Stimulated activated CD8-positive, alpha-beta memory T cell treated with anti-CD3 and anti-CD28 coated beads, Interleukin-4, amount 100 ng/mL, for 4 hours (primary cell): ENCODE measurements at regions not wholly inside any gene's neighbourhood (a gene's known extent, or its start where the extent isn't known, plus 50 kb on each side); places are given as distances from the start of the nearest gene placed in this dataset.
"Not testable (repeated sequence)": the region's sequence is repeated elsewhere in the genome, so short reads cannot be mapped to it uniquely, and the experiment has no call there.

ENCODE experiments used
- DNase-seq, 2 donors: peaks; one replicate each; pipeline ENCODE4 v3.0.0-alpha.2; 2020; ENCODE audit warnings: low read depth in 2 of 2, low spot score in 1 of 2

DNA sequence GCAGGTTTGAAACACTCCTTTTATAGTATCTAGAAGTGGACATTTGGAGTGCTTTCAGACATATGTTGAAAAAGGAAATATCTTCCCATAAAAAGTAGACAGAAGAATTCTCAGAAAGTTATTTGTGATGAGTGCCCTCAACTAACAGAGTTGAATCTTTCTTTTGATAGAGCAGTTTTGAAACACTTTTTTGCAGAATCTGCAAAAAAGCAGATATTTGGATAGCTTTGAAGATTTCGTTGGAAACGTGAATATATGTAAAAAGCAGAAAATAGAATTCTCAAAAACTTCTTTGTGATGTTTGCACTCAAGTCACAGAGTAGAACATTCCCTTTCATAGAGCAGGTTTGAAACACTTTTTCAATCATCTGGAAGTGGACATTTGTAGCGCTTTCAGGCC is 676.4 kb upstream of the ZNF337 start:
- DNase-seq: not testable (repeated sequence)

DNA sequence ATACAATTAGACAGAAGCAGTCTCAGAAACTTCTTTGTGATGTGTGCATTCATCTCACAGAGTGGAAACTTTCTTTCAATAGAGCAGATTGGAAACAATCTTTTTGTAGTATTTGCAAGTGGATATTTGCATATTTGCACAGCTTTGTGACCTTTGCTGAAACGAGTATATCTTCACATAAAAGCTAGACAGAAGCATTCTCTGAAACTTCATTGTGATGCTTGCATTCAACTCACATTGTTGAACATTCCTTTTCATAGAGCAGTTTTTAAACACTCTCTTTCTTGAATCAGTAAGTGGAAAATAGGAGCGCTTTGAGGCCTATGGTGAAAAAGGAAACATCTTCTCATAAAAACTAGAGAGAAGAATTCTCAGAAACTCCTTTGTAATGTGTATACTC is 657.9 kb upstream of the ZNF337 start:
- no peak for DNase-seq

DNA sequence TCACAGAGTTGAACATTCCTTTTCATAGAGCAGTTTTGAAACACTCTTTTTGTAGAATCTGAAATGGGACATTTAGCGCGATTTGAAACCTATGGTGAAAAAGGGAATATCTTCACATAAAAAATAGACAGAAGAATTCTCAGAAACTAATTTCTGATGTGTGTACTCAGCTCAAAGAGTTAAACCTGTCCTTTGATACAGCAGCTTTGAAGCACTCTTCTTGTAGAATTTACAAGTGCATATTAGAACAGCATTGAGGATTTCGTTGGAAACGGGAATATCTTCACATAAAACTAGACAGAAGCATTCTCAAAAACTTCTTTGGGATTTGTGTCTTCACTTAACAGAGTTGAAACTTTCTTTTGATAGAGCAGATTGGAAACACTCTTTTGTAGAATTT is 650.7 kb upstream of the ZNF337 start:
- no peak for DNase-seq

DNA sequence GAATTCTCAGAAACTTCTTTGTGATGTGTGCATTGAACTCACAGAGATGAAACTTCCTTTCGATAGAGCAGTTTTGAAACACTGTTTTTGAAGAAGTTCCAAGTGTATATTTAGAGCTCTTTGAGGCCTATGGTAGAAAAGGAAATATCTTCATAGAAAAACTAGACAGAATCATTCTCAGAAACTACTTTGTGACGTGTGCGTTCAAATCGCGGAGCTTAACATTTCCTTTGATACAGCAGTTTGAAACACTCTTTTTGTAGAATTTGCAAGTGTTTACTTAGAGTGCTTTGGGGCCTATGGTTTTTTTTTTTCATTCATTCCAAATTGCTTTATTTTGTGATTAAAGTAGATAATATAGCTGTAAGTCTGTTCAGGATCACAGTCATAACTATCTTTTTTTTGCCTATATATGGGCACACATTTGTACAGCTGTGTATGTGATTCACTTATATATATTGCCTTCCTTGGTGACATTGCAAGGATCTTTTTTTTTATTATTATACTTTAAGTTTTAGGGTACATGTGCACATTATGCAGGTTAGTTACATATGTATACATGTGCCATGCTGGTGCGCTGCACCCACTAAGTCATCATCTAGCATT is 643.9 kb upstream of the ZNF337 start:
- DNase-seq: not testable (repeated sequence)

DNA sequence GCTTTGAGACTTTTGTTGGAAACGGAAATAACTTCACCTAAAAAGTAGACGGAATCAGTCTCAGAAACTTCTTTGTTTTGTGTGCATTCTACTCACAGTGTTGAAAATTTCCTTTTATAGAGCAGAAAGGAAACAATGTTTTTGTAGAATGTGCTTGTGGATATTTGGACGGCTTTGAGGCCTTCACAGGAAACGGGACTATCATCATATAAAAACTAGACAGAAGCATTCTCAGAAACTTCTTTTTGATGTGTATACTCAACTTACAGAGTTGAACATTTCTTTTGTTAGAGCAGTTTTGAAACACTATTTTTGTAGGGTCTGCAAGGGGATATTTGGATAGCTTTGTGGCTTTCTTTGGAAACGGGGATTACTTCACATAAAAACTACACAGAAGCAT is 627.5 kb upstream of the ZNF337 start:
- no peak for DNase-seq

DNA sequence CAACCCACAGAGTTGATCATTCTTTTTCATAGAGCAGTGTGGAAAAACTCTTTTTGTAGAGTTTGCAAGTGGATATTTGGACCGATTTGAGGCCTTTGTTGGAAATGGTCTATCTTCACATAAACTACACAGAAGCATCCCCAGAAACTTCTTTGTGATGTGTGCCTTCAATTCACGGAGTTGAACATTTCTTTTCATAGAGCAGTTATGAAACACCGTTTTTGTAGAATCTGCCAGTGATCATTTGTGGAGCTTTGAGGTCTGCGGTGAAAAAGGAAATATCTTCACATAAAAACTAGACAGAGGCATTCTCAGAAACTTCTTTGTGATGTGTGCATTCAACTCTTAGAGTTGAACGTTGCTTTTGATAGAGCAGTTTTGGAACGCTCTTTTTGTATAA is 618.4 kb upstream of the ZNF337 start:
- no peak for DNase-seq

DNA sequence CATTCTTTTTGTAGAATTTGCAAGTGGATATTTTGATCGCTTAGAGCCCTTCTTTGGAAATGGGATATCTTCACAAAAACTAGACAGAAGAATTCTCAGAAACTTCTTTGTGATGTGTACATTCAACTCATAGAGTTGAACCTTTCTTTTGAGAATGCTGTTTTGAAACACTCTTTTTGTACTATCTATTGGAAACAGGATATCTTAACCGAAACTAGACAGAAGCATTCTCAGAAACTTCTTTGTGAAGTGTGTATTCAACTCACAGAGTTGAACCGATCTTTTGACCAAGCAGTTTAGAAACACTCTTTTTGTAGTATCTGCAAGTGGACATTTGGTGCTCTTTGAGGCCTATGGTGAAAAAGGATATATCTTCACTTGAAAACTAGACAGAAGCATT is 613.1 kb upstream of the ZNF337 start:
- not testable (repeated sequence) for DNase-seq

DNA sequence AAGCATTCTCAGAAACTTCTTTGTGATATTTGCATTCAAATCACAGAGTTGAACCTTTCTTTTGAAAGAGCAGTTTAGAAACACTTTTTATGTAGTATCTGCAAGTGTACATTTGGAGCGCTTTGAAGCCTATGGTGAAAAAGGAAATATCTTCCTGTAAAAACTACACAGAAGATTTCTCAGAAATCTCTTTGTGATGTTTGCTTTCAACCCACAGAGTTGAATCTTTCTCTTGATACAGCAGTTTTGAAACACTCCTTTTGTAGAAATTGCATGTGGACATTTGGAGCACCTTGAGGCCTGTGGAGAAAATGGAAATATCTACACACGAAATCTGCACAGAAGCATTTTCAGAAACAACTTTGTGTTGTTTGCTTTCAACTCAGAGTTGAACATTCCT is 612.3 kb upstream of the ZNF337 start:
- DNase-seq: no peak

DNA sequence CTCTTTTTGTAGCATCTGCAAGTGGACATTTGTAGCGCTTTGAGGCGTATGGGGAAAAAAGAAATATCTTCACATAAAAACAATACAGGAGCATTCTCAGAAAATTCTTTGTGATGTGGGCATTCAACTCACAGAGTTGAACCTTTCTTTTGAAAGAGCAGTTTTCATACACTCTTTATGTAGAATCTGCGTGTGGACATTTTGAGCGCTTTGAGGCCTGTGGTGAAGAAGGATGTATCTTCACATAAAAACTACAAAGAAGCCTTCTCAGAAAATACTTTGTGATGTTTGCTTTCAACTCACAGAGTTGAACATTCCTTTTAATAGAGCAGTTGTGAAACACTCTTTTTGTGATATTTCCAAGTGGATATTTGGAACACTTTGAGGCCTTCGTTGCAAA is 598.4 kb upstream of the ZNF337 start:
- DNase-seq: no peak

DNA sequence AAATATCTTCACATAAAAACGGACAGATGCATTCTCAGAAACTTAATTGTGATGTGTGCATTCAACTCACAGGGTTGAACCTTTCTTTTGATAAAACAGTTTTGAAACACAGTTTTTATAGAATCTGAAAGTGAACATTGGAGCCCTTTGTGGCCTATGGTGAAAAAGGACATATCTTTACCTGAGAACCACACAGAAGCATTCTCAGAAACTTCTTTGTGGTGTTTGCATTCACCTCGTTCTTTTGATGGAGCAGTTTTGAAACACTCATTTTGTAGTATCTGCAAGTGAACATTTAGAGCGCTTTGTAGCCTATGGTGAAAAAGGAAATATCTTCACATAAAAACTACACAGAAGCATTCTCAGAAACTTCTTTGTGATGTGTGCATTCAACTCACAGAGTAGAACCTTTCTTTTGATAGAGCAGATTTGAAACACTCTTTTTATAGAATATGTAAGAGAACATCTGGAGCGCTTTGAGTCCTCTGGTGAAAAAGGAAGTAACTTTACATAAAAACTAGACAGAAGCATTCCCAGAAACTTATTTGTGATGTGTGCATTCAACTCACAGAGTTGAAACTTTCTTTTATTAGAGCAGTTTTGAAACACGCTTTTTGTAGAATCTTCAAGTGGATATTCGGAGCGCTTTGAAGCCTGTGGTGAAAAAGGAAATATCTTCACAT is 591.9 kb upstream of the ZNF337 start:
- DNase-seq: not testable (repeated sequence)

DNA sequence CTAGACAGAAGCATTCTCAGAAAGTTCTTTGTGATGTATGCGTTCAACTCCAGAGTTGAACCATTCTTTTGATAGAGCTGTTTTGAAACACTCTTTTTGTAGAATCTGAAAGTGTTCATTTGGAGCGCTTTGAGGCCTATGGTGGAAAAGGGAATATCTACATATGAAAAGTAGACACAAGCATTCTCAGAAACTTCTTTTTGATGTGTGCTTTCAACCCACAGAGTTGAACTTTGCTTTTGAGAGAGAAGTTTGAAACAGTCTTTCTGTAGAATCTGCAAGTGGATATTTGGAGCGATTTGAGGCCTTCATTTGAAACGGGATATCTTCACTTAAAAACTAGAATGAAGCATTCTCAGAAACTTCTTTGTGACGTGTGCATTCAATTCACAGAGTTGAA is 582.6 kb upstream of the ZNF337 start:
- no peak for DNase-seq

DNA sequence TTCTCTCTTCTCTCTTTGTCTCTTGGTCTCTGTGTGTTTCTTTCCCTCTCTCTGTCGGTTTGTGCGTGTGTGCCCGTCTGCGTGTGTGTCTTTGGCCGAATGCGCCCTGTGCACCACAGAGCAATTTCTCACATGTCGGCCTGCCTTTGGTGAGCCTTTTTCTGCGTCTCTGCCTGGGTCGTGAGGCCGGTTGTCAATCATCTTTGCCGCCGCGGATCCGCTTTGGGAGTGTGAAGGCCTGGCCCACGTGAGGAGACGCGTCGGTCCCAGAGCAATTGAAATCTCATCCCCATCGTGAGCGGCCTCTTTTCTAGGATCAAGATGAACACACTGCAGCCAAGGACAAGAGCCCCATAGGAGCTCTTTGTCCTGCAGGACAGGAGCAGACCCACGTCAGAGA is 580.7 kb upstream of the ZNF337 start:
- no peak for DNase-seq

DNA sequence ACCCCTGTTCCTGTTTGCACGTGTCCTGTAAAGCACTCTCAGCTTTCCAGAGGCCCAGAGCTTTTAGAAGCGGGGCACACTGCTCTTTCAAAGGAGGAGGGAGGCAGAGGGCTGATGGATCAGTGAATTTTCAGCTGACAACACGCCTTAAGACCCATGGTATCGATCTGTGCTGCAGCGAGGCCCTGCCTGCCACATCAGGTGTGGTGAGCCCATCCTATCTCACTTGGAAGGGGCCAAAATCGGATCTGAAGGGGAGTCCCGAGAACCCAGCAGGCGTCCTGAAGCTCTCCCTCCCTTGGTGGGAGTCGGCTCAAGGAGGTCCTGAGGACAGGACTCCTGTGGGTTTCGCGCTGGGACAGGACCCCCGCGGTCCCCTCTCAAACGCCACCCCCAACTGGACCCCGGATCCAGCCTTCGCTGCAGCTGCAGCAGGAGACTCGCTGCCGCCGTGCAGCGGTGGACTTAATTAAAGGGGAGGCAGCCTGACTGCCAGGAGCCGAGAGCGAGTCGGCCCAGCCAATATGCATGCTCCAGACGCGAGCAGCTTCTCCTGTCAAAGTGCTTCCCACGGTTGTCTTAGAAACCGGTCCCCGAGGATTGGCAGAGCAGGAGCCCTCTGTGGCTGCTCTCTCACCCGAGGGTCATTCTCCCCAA is 580.0 kb upstream of the ZNF337 start:
- DNase-seq: no peak

DNA sequence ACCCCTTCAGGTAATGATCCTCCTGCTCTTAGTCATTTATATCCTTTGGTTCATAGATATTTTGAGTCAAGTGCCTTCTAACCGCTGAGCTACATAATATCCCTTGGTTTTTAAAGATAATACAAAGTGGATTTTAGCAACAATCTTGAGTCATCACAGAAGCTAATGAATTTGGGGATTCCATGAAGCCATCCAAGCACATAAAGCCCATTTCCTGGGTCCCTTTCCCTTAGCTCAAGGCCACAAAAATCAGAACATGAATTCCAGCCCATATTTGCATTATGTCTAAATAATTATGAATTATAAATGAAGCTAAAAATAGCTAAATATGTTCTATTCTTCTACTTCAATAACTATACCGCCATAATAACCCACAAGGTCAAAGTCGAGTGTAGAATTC is 572.1 kb upstream of the ZNF337 start:
- DNase-seq: not testable (repeated sequence)

DNA sequence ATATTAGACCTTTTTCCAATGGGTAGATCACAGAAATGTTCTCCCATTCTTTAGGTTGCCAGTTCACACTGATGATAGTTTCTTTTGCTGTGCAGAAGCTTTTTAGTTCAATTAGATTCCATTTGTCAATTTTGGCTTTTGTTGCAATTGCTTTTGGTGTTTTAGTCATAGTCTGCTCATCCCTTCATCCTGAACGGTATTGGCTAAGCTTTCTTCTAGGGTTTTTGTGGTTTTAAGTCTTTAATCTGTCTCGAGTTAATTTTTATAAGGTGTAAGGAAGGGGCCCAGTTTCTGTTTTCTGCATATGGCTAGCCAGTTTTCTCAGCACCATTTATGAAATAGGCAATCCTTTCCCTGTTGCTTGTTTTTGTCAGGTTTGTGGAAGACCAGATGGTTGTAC is 564.3 kb upstream of the ZNF337 start:
- not testable (repeated sequence) for DNase-seq

DNA sequence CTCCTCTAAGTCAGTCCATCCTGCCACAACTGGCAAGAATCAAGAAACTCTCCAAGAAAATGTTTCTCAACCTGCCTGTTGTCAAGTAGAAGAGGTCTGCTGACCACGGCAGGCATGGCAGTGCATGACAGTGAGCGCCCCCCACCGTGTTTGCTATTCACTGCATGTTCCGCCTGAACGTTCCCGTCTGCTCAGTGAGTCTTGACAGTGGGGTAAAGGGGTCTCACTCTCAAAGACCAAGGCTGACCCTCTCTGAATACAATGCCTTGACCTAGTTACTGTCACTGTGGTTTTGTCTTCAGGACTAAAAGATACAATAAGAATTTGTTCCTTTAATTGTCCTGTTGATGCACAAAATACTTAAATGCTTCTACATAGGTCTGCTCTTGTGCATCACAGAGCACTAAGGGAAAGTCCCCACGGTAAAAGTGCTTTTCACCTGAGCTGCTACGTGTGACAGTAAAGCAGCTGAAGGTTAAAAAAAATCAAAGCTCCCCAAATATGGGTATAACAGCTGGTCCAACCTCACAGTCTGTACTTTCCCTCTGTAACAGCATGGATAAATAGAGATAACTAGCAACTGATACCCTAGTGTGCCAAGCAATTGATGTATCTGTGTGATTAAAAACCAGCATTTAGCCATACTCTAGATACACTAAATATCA is 555.8 kb upstream of the ZNF337 start:
- not testable (repeated sequence) for DNase-seq

DNA sequence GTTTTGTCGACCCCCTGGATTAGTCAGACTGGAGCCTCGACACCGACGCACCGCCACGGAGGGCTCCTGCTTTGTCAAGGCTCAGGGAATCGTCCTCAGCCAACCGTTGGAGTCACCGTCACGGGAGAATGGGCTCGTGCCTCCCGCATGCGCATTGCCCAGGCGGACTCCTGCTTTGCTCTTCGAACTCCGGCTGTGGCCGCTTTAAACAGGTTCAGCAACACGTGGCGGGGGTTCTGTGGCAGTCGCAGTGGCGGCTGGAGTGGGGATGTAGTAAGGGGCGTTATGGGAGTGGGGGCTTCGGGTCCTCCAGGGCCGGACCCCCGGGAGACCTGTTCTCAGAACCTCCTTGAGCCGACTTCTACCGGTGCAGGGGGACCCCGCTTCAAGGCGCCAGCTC is 554.7 kb upstream of the ZNF337 start:
- not testable (repeated sequence) for DNase-seq

DNA sequence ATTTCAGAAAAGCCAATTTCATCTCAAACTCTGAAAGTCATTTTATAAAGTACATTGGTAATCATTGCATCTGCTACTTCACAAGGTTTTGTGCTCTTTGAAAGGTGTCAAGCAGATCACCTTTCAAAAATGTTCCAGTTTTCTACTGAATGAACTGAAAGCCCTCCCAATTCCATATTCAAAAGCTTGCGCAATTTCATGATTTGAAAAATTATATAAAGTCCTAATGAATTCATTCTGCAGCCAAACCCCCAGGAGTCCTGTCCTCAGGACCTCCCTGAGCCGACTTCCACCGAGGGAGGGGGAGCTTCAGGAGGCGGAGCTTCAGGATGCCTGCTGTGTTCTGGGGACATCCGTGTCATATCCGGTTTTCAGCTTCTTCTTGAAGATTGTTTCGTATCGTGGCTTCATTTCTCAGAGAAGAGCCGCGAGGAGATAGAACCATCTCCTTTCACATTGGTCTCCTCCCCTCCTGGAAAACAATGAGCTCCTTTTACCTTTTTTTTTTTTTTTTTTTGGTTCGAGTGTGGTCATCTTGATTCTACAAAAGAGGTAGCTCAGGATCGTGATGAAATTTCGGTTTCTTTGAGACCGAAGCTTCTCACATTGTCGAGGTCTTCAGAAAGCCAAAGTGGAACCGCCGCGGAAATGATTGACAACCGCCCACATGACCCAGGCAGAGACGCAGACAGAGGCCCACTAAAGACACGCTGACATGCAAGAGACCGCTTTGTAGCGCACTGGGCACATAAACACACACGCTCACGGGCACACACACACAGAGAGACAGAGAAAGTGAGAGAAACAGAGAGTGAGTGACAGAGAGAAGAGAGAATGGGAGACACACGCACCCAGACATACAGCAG is 553.8 kb upstream of the ZNF337 start:
- not testable (repeated sequence) for DNase-seq

DNA sequence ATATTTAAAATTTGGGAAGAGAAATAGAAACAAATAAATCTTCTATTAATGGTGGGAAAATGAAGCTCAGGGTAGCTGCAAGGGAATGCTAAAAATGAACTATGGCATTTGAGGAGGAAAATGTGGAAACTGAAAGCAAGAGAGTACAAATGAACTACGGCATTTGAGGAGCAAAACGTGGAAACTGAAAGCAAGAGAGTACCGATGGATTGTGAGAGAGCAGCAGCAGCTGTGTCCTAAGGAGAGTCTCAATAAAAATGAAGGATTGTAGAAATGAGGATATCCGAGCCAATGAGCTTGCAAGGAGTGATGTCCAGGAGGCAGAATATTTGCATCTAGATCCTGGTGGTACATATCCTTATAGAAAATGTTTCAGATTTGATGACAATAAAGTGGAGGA is 547.1 kb upstream of the ZNF337 start:
- no peak for DNase-seq

DNA sequence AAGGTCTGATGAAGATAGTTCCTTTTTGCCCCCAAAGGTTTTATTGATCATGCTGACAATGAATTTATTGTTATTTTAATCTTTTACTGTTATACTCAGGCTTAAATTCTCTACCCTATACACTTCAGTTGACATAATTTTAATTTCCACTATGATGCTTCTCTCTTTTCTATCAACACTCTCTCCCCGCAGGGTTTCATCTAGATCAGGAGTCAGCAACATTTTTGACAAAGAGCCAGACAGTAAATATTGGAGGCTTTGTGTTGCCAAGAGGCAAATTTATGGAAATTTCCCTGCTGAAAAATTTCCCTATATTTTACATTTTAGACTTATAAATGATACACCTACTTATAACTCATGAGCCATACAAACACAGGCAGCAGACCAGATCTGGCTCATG is 524.0 kb upstream of the ZNF337 start:
- not testable (repeated sequence) for DNase-seq

DNA sequence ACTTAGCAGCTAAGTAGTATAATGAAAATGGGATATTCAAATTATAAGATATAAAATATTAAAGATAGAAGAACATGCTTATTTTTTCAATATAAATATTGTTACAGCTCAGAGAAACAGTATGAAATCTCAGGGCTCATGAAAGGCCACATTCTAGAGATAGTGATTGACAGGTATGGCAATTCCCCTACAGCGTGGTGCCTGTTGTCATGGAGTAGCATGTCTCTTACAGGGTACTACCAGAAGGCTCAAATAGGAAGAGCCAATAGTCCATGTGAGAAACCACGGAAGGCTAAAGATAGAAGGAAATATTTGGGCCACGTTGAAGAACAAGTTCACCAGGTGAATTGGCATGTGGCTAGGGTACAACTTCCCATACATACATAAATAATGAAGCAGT is 522.9 kb upstream of the ZNF337 start:
- DNase-seq: not testable (repeated sequence)
